ENCODE measurements at regions not wholly inside any gene's neighbourhood (a gene's known extent, or its start where the extent isn't known, plus 50 kb on each side); places are given as distances from the start of the nearest gene placed in this dataset.

DNA sequence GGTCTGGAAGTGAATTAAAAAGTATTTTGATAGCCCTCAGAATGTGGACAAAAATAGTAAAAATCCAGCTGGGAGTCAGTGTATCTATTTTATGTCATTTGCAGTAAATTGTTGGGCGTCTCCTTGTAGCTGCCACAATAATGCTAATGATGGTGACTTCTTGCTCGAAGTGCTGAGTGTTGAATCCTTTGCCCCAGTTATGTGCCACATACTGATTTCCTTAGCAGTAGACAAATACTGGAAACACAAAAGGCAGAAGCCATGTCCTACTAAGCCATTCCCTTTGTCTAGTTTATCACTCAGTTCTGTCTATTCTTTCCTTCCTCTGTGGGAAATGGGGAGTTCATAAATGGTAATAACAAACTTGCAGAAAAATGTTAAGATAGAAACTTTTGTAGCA is 70.7 kb upstream of the CXADR start:
- DNase-seq (ENCODE audit: low spot score) = no peak

DNA sequence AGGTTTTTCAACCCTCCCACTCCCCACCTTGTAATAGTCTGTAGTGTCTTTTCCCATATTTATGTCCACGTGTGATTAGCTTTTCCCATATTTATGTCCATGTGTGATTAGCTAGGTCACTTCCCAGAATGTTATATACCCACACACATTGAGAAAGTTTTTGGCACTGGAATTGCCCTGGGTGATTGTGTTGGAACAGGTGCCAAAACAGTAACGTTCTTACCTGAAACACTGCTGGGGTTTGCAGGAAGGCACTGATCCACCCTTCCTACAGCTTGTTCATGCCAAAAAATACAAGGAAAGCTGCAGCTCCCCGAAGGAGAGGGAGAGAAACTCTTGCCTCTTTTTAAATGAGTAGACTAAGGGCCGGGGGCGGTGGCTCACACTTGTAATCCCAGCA is 68.0 kb upstream of the CXADR start:
- no peak for DNase-seq (ENCODE audit: low spot score)

DNA sequence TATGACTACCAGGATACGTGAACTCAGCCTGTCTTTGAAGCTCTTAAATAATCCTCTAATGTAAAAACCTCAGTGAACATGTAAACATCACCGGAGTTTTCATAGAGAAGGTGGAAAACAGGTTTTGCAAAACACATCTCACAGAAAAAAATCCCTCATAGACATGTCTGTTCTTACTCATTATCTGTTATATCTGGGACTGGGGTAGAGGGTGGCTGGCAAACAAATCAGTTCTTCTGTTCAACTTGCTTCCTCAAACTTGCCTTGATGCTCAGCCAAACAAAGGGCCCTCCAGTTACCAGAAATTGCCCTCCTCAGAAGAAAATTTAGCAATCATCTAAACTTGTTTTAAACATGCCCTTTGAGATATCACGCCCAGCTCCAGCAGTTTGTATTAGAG is 66.1 kb upstream of the CXADR start:
- DNase-seq (ENCODE audit: low spot score) = no peak

DNA sequence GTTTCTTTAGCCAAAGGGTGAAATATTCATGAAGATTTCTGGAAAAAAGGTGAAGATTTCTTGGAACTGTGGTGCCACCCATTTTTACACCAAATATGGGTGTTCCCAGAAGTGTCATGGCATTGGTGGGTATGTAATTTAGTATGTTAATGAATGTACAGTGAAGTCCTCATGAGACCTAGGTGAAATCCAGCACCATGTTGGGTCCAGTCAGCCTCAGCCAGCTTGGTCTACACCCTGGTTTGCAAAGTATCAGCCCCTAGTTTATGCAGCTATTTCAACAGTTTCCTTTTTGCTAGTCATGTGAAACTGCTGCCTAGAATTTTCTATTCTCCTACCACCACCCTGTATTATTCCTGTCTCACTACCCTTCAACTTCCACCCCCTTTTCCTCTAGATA is 63.1 kb upstream of the CXADR start:
- no peak for DNase-seq (ENCODE audit: low spot score)

DNA sequence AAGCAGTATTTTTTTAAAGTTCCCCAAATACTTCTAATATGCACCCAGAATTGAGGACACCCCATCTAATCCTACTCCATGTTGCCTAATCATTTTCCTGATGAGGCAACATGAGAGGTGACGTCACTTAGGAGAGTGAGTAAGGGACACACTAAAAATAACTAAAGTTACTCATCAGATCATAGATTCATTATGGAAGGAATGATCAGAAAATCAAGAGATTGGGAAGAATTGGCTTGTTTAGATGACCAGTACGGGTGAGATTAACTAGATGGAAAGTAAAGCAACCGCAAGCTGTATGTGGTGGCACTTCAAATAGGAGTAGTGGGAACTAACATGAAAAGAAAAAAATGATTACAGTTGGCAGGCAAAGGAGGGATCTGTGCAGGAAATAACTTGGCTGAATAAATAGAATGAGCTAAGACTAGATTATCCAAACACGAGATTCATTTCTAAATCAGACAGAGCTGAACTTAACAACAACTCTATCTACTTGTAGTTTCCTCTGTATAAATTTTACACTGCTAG is 61.4 kb upstream of the CXADR start:
- DNase-seq (ENCODE audit: low spot score) = no peak

DNA sequence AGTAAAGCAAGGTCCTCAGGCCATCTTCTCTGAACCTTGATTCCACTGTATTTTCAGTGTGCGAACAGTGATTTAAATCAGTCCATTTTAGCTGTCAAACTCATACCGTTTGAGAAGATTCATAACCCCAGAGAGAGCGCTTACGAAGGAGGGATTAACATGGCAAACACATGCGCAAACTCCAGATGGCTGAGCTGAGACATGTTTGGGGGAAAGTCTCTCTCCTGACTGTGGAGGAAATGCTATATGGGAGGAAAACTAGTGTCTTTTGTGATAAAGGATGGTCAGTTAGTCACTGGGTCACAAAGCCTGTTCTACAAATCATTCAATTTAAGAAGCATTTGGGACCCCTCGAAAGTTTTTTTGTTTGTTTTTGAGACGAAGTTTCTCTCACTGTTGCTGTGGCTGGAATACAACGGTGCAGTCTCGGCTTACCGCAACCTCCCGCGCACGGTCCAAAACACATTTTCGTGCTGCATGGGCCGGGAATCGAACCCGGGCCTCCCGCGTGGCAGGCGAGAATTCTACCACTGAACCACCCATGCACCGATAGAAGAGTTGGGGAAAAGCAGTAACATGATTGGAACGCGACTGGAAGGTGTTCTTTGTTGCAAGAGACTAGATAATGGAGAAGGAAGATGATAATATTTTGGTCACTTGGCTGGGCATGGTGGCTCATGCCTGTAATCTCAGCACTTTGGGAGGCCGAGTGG is 58.4 kb upstream of the CXADR start:
- no peak for DNase-seq (ENCODE audit: low spot score)

DNA sequence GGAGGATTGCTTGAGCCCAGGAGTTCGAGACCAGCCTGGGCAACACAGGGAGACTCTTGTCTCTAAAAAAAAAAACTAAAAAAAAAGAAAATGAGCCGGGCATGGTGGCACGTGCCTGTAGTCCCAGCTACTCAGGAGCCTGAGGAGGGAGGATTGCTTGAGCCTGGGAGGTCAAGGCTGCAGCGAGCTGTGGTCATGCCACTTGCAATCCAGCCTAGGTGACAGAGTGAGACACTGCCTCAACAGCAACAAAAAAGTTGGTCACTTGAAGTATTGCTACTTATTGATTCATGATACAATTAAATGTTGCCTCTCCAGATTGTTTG is 57.9 kb upstream of the CXADR start:
- DNase-seq (ENCODE audit: low spot score) = no peak

DNA sequence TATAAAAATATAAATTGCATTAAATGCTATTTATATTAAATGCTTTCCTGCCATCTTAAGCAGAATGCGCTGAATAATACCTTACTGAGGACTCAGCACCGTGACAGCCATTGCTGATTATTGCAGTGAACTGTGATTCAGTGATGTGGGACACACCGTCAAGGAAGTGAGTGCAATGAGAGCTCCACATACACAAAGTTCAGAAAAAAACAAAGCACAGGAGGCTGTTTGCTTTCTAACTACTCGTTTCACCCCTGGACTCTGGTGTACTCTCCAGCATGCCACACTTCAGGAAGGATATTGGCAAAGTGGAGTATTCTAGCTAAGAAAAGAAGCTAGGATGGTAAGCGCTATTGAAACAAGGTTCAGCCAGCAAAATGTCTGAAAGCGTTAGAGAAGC is 57.4 kb upstream of the CXADR start:
- DNase-seq (ENCODE audit: low spot score) = no peak

DNA sequence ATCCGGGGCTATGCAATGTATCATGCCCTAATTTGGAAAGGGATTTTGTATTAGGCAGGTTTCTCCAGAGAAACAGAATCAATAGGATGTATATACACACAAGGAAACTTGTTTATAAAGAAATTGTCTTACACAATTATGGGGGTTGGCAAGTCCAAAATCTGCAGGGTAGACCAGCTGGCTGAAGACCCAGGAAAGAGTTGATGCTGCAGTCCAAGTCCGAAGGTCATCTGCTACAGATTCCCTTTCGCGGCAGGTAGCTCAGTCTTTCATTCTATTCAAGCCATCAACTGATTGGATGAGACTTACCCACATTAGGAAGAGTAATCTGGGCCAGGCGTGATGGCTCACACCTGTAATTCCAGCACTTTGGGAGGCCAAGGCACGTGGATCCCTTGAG is 54.6 kb upstream of the CXADR start:
- no peak for DNase-seq (ENCODE audit: low spot score)

DNA sequence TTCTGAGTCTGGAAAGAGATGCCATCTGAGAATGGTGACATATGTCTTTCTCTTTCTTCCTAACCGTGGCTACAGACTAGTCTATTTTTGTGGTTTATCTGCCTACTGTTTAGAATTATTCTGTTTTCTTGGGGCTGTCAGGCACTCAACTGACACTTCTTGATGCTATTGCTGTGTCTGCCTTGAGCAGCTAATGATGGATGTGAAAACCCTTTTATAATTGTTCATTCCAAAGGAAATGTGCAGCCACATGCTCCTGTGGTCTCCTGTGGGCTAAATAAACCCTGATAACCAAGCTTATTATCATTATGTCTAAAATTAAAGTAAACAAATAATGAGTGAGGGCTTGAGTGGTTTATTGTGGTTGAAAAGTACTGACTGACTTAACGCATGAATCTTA is 52.7 kb upstream of the CXADR start:
- no peak for DNase-seq (ENCODE audit: low spot score)

DNA sequence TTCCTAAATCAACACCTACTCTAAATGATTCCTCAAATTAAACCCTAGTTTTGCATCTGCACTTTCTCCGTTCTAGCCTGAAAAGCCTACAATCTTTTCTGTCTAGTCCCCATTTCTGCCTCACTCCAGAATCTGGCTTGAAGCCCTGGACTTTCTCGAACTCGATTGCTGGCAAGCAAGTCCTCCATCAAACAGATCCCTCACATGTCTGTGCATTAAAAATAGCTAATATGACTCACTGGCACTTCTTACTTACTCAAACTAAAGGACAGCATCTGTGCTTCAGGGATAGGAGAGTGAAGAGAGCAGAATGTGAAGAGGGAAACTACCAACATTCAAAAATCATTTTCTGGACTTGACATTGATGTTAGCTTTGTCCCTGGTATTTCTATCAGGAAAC is 51.8 kb upstream of the CXADR start:
- DNase-seq (ENCODE audit: low spot score) = peak; percentile 40

DNA sequence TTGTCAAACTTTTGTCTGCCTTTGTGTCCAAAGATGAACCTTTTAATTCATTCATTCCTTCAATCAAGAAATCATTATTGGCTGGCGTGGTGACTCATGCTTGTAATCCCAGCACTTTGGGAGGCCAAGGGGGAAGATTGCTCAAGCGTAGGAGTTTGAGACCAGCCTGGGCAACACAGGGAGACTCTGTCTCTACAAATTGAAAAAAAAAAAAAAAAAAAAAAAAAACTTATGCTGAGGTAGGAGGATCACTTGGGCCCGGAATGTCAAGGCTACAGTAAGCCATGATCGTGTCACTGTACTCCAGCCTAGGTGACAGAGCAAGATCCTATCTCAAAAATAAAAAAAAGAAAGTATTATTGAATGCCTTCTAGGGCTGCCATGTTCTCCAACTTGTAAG is 51.3 kb upstream of the CXADR start:
- no peak for DNase-seq (ENCODE audit: low spot score)

DNA sequence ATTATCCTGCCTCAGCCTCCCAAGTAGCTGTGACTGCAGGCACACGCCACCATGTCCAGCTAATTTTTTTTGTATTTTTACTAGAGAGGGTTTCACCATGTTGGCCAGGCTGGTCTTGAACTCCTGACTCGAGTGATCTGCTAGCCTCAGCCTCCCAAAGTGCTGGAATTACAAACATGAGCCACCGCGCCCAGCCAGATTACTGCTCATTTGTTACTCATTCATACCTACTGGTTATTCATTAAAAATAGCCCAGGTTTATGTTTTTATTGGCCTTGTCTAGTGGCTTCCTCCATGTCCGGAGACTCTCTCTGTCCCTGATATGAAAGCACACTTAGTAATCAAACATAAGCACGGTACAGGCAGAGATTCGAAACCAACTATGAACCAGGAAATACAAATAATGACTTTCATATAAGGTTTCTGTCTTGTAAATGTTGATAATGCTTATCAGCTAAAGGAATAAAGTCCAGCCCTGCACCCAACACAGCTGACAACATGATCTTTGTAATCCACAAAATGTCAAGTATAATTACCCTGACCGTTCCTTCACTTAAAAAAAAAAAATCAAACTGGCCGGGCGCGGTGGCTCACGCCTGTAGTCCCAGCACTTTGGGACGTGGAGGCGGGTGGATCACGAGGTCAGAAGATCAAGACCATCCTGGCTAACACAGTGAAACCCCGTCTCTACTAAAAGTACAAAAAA is 50.4 kb upstream of the CXADR start:
- peak; percentile 76 for DNase-seq (ENCODE audit: low spot score)
